DMS114 treated with DMSO at 0.1 percent for 48 hours (cell line): ENCODE measurements at regions not wholly inside any gene's neighbourhood (a gene's known extent, or its start where the extent isn't known, plus 50 kb on each side); places are given as distances from the start of the nearest gene placed in this dataset.

Source experiments
- DNase-seq: peaks from one replicate; lab custom pipeline; 2025; ENCODE audit not compliant: unreplicated experiment; lab: John Stamatoyannopoulos, UW

DNA sequence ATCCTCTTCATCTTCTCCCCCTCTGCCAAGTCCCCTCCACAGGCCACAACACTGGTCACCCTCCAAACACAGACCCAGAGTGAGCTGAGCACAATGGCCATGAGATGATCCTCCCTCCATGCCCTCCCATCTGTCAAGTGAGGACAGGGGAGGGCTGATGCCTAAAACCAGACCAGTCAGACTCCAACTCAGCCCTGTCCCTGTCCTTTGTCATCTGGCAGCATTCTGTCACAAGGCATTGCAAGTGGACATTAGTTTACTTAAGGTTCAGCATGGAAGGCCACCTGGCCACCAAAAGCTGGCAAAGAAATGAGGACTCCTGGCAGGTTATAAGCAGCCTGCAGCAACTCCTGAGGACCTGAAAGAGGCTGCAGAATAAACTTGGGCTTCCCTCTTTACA is 136.2 kb upstream of the SLC30A5 start:
- no peak for DNase-seq

GRCh38 chr5:68958428-68958827 is 135.4 kb upstream of the SLC30A5 start:
- no peak for DNase-seq

DNA sequence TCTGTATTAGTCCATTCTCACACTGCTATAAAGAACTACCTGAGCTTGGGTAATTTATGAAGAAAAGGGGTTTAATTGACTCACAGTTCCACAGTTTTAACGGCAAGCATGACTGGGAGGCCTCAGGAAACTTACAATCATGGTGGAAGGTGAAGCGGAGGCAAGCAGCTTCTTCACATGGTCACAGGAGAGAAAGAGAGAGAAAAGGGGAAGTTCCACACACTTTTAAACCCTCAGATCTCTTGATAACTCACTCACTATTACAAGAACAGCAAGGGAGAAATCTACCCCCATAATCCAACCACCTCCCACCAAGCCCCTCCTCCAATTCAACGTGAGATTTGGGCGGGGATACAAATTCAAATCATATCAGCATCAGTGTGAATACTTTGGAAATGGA is 133.4 kb upstream of the SLC30A5 start:
- DNase-seq: no peak

DNA sequence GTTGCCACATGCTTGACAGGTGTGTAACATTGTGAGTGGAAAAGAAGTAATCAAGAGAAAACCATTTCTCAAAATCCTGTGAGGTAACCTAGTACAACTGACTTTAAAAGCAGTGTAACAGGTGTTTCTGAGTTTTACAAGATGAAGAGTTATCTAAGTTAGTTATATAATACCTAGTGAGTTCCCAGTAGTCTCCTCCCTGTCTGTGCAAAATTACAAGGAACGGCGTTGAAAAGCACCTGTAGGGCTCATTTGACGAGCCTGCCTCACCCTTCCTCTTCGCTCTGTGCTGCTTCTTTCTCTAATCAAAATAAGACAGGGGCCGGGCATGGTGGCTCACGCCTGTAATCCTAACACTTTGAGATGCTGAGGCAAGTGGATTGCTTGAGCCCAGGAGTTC is 132.9 kb upstream of the SLC30A5 start:
- DNase-seq: no peak

DNA sequence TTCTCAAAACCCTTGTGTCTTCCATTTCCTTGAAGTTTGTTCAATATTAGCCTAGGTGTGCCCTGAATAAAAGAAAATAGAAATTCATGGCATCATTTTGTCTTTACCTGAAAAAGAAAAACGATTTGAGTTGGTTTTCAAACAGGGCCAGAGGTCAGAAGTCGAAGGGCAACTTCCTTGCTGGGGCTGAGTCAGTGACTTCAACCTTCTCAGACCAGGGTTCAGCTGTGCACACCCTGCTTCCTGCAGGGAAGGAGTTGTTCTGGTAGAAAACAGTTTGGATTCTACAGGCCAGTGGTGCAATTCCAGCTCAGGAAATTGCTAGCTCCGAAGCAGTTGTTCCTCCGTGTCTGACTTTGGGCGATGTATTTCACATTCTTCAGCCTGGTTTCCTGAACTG is 132.1 kb upstream of the SLC30A5 start:
- no peak for DNase-seq

DNA sequence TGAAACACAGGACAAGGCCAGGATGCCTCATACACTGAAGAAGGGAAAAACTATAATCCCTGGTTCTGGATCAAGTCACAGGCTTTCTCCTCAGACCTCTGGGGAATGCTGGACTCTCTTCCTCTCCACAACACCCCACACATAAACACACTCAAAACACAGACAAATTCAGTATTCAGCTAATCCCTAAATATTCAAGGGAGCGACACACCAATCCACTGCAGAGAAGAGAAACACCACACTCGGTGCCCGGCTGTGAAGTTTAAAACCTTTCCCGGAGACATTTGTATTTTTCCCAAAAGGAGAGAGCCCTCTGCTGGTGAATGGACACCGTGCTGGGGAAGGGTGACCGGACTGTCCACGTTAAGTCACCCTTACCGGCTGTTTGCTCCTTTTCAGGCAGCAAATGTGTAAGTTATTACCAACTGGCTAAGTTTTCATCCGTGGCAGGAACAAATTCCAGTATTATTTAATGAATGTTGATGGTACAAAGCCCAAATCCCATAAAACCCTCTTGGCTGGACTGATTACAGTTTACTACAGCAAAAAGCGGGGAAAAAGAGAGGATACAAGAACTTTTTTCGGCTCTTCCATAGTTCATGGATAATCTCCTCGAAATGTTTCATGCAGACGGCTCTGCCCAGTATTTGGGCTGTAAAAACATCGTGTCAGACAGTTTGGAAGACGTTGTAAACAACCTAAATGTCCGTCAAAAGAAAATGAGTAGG is 130.9 kb upstream of the SLC30A5 start:
- peak; percentile 62 for DNase-seq

DNA sequence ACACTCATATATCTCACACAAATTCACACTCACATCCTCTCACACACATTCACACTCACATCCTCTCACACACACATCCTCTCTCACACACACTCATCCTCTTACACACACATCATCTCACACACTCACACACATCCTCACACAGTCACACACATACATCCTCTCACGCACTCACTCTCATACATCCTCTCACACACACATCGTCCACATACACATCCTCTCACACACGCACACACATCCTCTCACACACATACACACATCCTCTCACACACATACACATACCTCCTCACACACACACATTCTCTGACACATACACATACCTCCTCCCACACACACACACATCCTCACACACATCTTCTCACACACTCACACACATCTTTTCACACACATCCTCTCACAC is 129.1 kb upstream of the SLC30A5 start:
- DNase-seq: no peak

DNA sequence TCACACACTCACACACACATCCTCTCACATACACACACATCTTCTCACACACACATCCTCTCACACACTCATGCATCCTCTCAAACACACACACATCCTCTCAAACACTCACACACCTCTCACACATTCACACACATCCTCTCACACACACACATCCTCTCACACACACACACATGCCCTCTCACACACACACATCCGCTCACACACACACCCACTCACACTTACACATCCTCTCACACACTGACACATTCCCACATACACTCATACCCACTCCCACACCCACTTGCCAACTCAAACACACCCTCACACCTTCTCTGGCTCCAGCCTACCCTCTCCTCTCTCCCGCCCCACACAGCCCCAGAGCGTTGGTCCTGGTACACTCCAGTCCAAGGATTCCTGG is 127.9 kb upstream of the SLC30A5 start:
- DNase-seq: no peak

DNA sequence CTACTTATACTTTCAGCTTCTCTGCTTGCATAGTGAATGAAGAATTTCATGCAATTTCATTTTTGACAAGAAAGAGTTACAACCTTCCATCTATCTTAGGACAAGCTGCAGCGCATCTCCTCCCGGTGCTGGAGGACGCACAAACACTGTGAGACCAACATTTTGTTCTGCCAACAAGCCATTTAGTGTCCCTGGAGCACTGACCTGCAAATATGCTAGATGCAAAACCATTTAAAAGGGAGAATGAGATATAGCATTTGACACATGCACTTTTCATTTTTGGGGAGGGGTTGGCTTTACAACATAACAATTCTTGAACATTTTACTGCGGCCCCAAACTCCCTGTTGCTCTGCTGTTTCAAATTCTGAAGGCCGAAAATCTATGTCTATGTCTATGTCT is 127.2 kb upstream of the SLC30A5 start:
- no peak for DNase-seq

- no peak for DNase-seq
Measured at GRCh38 chr5:68968429-68968828, 125.4 kb upstream of the SLC30A5 start.

GRCh38 chr5:68970617-68971016 is 123.2 kb upstream of the SLC30A5 start:
- no peak for DNase-seq

DNA sequence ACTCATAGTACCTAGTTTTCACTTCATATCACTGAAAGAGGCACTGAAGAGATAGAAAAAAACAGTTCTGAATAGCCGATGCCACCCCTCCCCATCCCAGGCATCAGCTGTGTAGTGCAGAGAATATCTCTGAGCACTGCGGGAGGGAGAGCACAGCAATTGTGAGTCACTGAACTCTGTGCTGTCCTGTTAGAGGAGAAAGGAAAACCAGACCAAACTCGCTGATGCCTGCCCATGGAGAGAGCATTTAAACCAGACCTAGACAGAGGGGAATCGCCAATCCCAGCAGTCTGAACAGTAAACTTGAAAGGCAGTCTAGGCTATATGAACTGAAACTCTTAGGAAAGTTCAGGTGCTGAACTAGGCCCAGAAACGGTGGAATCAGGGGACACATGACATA is 120.1 kb upstream of the SLC30A5 start:
- DNase-seq: no peak

GRCh38 chr5:68983043-68983442 is 110.8 kb upstream of the SLC30A5 start:
- no peak for DNase-seq

- DNase-seq: no peak
Measured at GRCh38 chr5:68983959-68984358, 109.9 kb upstream of the SLC30A5 start.

DNA sequence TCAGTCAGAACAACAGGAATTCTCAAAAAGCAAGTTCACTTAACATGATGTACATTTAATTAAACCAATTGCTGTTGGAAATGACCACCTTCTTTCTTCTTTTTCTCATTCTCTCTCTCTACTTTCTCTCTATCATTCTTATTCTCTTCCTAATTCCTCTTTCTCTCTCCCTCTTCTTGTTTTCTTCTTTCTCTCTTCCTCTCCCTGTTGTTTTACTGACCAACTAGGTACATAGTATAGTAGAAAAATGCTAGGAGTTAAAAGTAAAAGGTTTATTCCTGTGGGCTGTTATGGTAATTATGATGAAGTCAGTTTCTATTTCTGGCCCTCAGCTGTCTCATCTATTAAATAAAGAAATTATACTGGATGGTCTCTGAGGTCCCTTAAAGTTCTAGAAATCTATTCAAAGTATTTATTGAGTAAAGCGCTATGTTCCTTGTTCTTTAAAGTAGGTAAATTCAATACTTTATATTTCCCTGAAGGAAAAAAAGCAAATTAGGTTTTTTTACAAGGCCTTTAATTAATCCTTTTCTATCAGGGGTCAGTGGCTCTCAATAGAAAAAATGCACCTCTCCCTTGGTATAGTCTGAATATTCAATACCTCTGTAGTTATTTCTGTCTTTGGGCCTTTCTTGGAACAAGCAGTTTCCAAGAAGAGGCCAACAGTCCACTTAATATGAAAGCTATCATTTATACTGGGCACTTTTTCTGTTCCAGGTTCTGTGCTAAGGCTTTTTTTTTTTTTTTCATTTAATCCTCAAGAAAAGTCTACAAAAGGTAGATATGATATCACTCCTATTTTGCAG is 102.3 kb upstream of the SLC30A5 start:
- DNase-seq: no peak

DNA sequence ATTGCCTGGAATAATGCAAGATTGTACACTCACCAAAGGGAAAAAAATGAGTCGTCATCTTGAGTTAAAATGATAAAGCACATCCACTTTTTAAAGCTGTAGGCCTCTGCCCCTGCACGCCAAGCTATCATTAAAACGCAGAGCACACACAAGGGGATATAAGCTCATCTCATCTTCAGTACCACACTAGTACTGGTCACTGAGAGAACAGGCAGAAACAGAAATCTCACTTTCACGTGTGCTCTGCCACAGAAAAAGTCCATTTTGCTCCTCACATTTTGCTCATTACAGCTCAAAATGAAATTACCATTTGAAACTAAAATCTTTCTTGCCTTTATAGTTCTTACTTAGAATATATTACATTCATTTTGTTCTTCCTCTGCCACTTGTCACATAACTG is 99.2 kb upstream of the SLC30A5 start:
- DNase-seq: no peak

- no peak for DNase-seq
Measured at GRCh38 chr5:68995845-68996545, 97.8 kb upstream of the SLC30A5 start.

- no peak for DNase-seq
Measured at GRCh38 chr5:68999181-68999580, 94.6 kb upstream of the SLC30A5 start.

DNA sequence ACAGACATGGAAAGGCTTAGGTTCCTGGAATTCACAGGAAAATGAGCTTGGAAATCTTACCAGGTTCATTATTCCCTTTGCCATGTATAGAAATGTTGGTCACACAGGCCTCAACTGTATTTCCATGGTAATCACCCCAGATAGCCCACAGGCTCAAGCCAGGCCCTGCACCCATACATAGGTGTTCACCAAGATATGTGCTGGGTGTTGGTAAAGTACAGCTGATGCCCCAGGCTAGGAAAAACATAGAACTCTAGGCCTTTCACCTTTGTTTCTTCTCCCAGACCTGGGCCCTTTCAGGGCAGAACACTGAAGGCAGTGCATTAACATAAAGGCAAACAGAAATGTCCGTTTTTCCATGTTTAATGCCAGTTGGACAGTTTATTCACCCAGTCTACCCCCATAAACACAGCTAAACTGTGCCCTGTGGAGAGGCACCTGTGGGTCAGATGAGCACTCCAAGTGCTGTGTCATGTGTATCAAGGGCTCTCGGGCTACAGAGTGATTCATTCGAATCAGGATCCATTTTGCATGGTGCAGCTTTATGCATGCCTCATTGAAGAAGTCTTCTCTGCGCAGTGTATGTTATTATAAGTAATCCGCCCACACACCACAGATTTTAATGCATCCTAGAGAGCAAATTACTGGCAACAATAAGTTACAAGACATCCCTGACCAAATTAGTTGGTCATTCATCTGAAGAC is 93.4 kb upstream of the SLC30A5 start:
- DNase-seq: no peak

DNA sequence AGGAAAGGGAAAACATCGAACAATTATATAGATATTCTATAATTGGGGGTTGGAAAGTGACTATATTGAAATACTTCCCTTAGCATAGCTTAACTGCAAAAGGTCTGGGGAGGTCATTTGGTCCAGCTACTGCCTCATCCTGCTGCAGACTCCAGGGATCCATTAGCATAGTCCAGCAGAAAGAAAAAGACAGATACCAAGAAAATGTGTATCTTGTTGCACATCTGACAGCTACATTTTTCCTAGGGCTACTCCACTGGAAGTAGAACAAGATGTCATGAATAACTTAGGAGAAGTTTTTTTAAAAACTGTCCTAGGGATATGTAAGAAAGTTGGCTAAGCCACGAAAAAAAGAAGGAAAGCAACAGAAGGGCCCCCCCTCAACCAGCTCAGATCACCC is 92.9 kb upstream of the SLC30A5 start:
- DNase-seq: no peak

GRCh38 chr5:69001627-69002026 is 92.2 kb upstream of the SLC30A5 start:
- DNase-seq: no peak
